Glutamatergic neuron (in vitro differentiated cells): ENCODE measurements at regions not wholly inside any gene's neighbourhood (a gene's known extent, or its start where the extent isn't known, plus 50 kb on each side); places are given as distances from the start of the nearest gene placed in this dataset.

ENCODE experiments used
- DNase-seq: peaks from one replicate; pipeline ENCODE4 v3.0.0; 2022
- H3K27ac Mint-ChIP-seq: one replicate; pipeline ENCODE4 v1.8.0; 2020; ENCODE audit warnings: mild to moderate bottlenecking, mixed read lengths, inconsistent platforms; ENCODE audit not compliant: unreplicated experiment
- H3K27me3 Mint-ChIP-seq: one replicate; pipeline ENCODE4 v1.8.0; 2020; ENCODE audit warnings: mild to moderate bottlenecking, moderate library complexity, mixed read lengths, inconsistent platforms; ENCODE audit not compliant: unreplicated experiment
- H3K36me3 Mint-ChIP-seq: one replicate; pipeline ENCODE4 v1.8.0; 2020; ENCODE audit warnings: mild to moderate bottlenecking, mixed read lengths, inconsistent platforms; ENCODE audit not compliant: unreplicated experiment
- H3K4me1 Mint-ChIP-seq: one replicate; pipeline ENCODE4 v1.8.0; 2020; ENCODE audit warnings: mild to moderate bottlenecking, low read depth, mixed read lengths, inconsistent platforms; ENCODE audit not compliant: unreplicated experiment
- H3K4me3 Mint-ChIP-seq: one replicate; pipeline ENCODE4 v1.8.0; 2020; ENCODE audit warnings: mild to moderate bottlenecking, mixed read lengths, inconsistent platforms; ENCODE audit not compliant: unreplicated experiment
- H3K9me3 Mint-ChIP-seq: one replicate; pipeline ENCODE4 v1.8.0; 2020; ENCODE audit warnings: mild to moderate bottlenecking, moderate library complexity, mixed read lengths, inconsistent platforms; ENCODE audit not compliant: unreplicated experiment
- TF ChIP-seq, protein P1 (sequence below): fragments of 200-600 bp; sonication (generic); IDR thresholded peaks from one replicate; pipeline ENCODE4 v1.5.0; 2021; ENCODE audit not compliant: partially characterized antibody, unreplicated experiment

DNA sequence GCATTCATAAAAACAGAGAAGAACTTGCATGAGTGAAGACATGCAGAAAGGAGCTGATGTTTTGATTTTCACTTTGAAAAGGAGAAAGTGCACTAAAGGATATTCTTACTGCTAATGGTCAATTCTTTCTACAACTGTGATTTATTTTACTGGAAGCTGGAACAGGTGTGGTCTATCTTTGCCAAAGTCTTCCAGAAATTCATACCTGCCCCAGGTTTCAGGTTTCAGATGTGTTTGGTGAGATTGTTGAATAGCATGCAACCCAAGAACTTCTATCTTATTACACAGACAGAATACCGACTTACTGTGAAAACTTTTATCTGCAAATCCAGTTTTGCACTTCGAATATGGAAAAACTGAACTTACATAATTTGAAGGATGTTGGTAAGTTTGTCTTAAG lies 388.3 kb downstream of the PDGFC start:
- H3K9me3 Mint-ChIP-seq: no peaks in the 10 kb centered on the region
- no peak for DNase-seq
- no peaks in the 10 kb centered on the region for H3K4me1 Mint-ChIP-seq
- no peak overlapping the region for H3K27ac Mint-ChIP-seq
- H3K4me3 Mint-ChIP-seq: no peak overlapping the region
- peaks cover 2% of the 10 kb centered on the region for H3K27me3 Mint-ChIP-seq
- no peaks in the 10 kb centered on the region for H3K36me3 Mint-ChIP-seq
- TF ChIP-seq, protein P1, sequence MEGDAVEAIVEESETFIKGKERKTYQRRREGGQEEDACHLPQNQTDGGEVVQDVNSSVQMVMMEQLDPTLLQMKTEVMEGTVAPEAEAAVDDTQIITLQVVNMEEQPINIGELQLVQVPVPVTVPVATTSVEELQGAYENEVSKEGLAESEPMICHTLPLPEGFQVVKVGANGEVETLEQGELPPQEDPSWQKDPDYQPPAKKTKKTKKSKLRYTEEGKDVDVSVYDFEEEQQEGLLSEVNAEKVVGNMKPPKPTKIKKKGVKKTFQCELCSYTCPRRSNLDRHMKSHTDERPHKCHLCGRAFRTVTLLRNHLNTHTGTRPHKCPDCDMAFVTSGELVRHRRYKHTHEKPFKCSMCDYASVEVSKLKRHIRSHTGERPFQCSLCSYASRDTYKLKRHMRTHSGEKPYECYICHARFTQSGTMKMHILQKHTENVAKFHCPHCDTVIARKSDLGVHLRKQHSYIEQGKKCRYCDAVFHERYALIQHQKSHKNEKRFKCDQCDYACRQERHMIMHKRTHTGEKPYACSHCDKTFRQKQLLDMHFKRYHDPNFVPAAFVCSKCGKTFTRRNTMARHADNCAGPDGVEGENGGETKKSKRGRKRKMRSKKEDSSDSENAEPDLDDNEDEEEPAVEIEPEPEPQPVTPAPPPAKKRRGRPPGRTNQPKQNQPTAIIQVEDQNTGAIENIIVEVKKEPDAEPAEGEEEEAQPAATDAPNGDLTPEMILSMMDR: no peak

DNA sequence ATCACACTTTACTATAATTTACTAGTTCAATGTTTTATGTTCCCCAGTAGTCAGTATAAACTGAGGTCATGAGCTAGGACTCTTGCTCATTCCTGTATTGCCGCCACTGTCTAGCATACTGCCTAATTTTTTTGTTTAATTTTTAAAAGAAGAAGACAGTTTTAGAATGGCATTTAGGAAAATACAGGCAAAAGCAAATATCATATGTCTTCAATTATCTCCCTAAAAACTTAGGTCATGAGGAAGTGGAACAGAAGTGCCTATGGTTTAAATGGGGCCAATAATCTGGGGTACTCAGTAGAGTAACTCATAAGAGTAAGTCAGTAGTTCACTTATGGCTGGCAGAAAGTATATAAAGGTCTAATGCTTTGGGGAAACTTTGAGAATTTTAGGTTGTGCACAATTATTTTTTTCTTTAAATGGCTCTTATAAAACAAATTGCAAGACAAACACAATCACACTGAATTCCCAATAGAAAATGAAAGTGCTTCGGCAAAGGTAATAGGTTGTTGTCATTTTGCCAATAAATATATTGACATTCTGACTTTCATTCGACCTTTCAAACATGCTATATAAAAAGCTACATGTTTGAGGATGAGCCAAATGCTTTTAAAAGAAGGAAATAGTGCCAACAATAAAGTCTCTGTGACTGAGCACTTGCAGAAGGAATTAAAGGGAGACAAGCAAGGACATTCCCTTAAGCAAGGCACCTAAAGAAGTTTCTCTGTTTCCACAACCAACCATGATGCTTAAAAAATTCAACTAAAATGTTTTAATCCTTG lies 390.1 kb downstream of the PDGFC start:
- peaks cover under 1% of the 10 kb centered on the region for H3K27me3 Mint-ChIP-seq
- DNase-seq: no peak
- H3K27ac Mint-ChIP-seq: no peak overlapping the region
- H3K4me3 Mint-ChIP-seq: no peak overlapping the region
- no peaks in the 10 kb centered on the region for H3K9me3 Mint-ChIP-seq
- TF ChIP-seq, protein P1: no peak
- H3K36me3 Mint-ChIP-seq: no peaks in the 10 kb centered on the region
- no peaks in the 10 kb centered on the region for H3K4me1 Mint-ChIP-seq

- no peaks in the 10 kb centered on the region for H3K4me1 Mint-ChIP-seq
- no peaks in the 10 kb centered on the region for H3K27me3 Mint-ChIP-seq
- TF ChIP-seq, protein P1: no peak
- no peaks in the 10 kb centered on the region for H3K36me3 Mint-ChIP-seq
- H3K27ac Mint-ChIP-seq: no peak overlapping the region
- DNase-seq: no peak
- no peak overlapping the region for H3K4me3 Mint-ChIP-seq
- H3K9me3 Mint-ChIP-seq: no peaks in the 10 kb centered on the region
Observed at GRCh38 chr4:156578713-156579112, 392.9 kb downstream of the PDGFC start.

DNA sequence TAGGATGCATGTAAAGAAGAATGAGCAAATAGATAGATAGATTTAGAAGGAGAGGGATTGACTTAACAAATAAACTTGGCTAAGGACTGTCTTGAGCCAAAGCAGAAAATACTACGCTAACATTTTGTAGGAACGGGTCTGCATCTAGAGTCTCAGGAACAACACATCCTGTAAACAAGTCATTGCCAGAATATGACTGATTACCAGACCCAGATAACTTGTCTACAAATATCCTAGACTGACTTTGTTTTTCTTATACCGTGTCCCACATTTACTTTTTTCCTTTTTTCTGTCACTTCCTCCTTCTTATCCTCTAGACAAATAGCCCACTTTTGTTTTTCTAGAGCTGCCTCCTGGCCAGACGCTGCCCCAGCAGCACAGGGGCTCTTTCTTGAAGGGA lies 393.6 kb downstream of the PDGFC start:
- Mint-ChIP-seq H3K9me3 (no peaks in the 10 kb centered on the region), H3K27me3 (no peaks in the 10 kb centered on the region), H3K36me3 (no peaks in the 10 kb centered on the region), H3K4me3 (no peak overlapping the region), H3K4me1 (no peaks in the 10 kb centered on the region), H3K27ac (no peak overlapping the region)
- TF ChIP-seq, protein P1: no peak
- DNase-seq: no peak

GRCh38 chr4:156576946-156577345 lies 394.7 kb downstream of the PDGFC start:
- no peak for DNase-seq
- H3K4me3 Mint-ChIP-seq: no peak overlapping the region
- no peak overlapping the region for H3K27ac Mint-ChIP-seq
- H3K36me3 Mint-ChIP-seq: no peaks in the 10 kb centered on the region
- H3K27me3 Mint-ChIP-seq: no peaks in the 10 kb centered on the region
- H3K9me3 Mint-ChIP-seq: no peaks in the 10 kb centered on the region
- TF ChIP-seq, protein P1: no peak
- H3K4me1 Mint-ChIP-seq: no peaks in the 10 kb centered on the region
